G401 (cell line): ENCODE measurements at regions not wholly inside any gene's neighbourhood (a gene's known extent, or its start where the extent isn't known, plus 50 kb on each side); places are given as distances from the start of the nearest gene placed in this dataset.

Experiments used
- DNase-seq: peaks from one replicate; pipeline ENCODE4 v3.0.0-alpha.2; 2015; ENCODE audit warnings: low spot score
- in situ Hi-C: cut with HindIII; loops from 2 replicates; pipeline ENCODE4 v1.10.0; 2016; ENCODE audit warnings: low sequenced_read_pairs, mixed read lengths

- in situ Hi-C loops: no loop called here
These were observed 259.6 kb upstream of the FOXQ1 start for GRCh38 chr6:1052262-1052661.

GRCh38 chr6:1049900-1050299, 262.0 kb upstream of the FOXQ1 start:
- DNase-seq: no peak
- in situ Hi-C loops: no loop called here

More at GRCh38 chr6:1052262-1052661, 259.6 kb upstream of the FOXQ1 start:
- DNase-seq: no peak

GRCh38 chr6:1049170-1049569, 262.7 kb upstream of the FOXQ1 start:
- in situ Hi-C loops: no loop called here
- no peak for DNase-seq

GRCh38 chr6:1047981-1048541, 263.8 kb upstream of the FOXQ1 start:
- no peak for DNase-seq
- in situ Hi-C loops: no loop called here

- in situ Hi-C loops: no loop called here
- no peak for DNase-seq
These were observed 266.7 kb upstream of the FOXQ1 start for GRCh38 chr6:1045239-1045638.

GRCh38 chr6:1044040-1044836, 267.7 kb upstream of the FOXQ1 start:
- DNase-seq: no peak

GRCh38 chr6:1043458-1043836, 268.5 kb upstream of the FOXQ1 start:
- DNase-seq: no peak
- in situ Hi-C loops: no loop called here

More at GRCh38 chr6:1044040-1044836, 267.7 kb upstream of the FOXQ1 start:
- in situ Hi-C loops: no loop called here

- in situ Hi-C loops: no loop called here
- DNase-seq: no peak
These were observed 269.1 kb upstream of the FOXQ1 start for GRCh38 chr6:1042583-1043457.

- no peak for DNase-seq
- in situ Hi-C loops: no loop called here
These were observed 271.5 kb upstream of the FOXQ1 start for GRCh38 chr6:1040393-1040792.

- no peak for DNase-seq
- in situ Hi-C loops: no loop called here
These were observed 272.2 kb upstream of the FOXQ1 start for GRCh38 chr6:1039746-1040145.

GRCh38 chr6:1039191-1039590, 272.7 kb upstream of the FOXQ1 start:
- in situ Hi-C loops: no loop called here
- no peak for DNase-seq

- in situ Hi-C loops: no loop called here
- DNase-seq: no peak
These were observed 274.3 kb upstream of the FOXQ1 start for GRCh38 chr6:1037430-1038202.

- in situ Hi-C loops: no loop called here
- DNase-seq: no peak
These were observed 276.5 kb upstream of the FOXQ1 start for GRCh38 chr6:1035401-1035800.

GRCh38 chr6:1031720-1032119, 280.2 kb upstream of the FOXQ1 start:
- no peak for DNase-seq
- in situ Hi-C loops: no loop called here

- DNase-seq: no peak
- in situ Hi-C loops: no loop called here
These were observed 282.8 kb upstream of the FOXQ1 start for GRCh38 chr6:1029141-1029540.

- DNase-seq: no peak
- in situ Hi-C loops: no loop called here
These were observed 283.2 kb upstream of the FOXQ1 start for GRCh38 chr6:1028723-1029122.

GRCh38 chr6:1027795-1028569, 283.9 kb upstream of the FOXQ1 start:
- DNase-seq: no peak
- in situ Hi-C loops: no loop called here

- no peak for DNase-seq
- in situ Hi-C loops: no loop called here
These were observed 284.6 kb upstream of the FOXQ1 start for GRCh38 chr6:1027109-1027794.
